NCI-H446 treated with DMSO at 0.1 percent for 48 hours (cell line): ENCODE measurements at regions not wholly inside any gene's neighbourhood (a gene's known extent, or its start where the extent isn't known, plus 50 kb on each side); places are given as distances from the start of the nearest gene placed in this dataset.

Source experiments
- DNase-seq: peaks from one replicate; lab custom pipeline; 2025; lab: John Stamatoyannopoulos, UW

- DNase-seq, result no peak
Measured at GRCh38 chr5:158644301-158644700, 455.4 kb downstream of the EBF1 start.

GRCh38 chr5:158643840-158644239, 455.9 kb downstream of the EBF1 start:
- DNase-seq, result no peak

- peak; percentile 48 for DNase-seq
Measured at GRCh38 chr5:158642879-158643278, 456.8 kb downstream of the EBF1 start.

- DNase-seq, result no peak
Measured at GRCh38 chr5:158641016-158641415, 458.7 kb downstream of the EBF1 start.

- no peak for DNase-seq
Measured at GRCh38 chr5:158640593-158640980, 459.1 kb downstream of the EBF1 start.

- DNase-seq, result peak; percentile 8
Measured at GRCh38 chr5:158639881-158640592, 459.7 kb downstream of the EBF1 start.

- no peak for DNase-seq
Measured at GRCh38 chr5:158638396-158638795, 461.3 kb downstream of the EBF1 start.

- no peak for DNase-seq
Measured at GRCh38 chr5:158637039-158637438, 462.7 kb downstream of the EBF1 start.

GRCh38 chr5:158635565-158635964, 464.2 kb downstream of the EBF1 start:
- no peak for DNase-seq

GRCh38 chr5:158634714-158635113, 465.0 kb downstream of the EBF1 start:
- no peak for DNase-seq

- no peak for DNase-seq
Measured at GRCh38 chr5:158629591-158630312, 470.0 kb downstream of the EBF1 start.

- no peak for DNase-seq
Measured at GRCh38 chr5:158626718-158627117, 473.0 kb downstream of the EBF1 start.

- DNase-seq, result no peak
Measured at GRCh38 chr5:158623971-158624370, 475.7 kb downstream of the EBF1 start.

- DNase-seq, result no peak
Measured at GRCh38 chr5:158621391-158621790, 478.3 kb downstream of the EBF1 start.

- DNase-seq, result peak; percentile 1
Measured at GRCh38 chr5:158619083-158619788, 480.5 kb downstream of the EBF1 start.

GRCh38 chr5:158618256-158618655, 481.5 kb downstream of the EBF1 start:
- no peak for DNase-seq

- no peak for DNase-seq
Measured at GRCh38 chr5:158616707-158617106, 483.0 kb downstream of the EBF1 start.

GRCh38 chr5:158614951-158615350, 484.8 kb downstream of the EBF1 start:
- no peak for DNase-seq

GRCh38 chr5:158611581-158611980, 488.1 kb downstream of the EBF1 start:
- no peak for DNase-seq

GRCh38 chr5:158610051-158610415, 489.7 kb downstream of the EBF1 start:
- no peak for DNase-seq

- no peak for DNase-seq
Measured at GRCh38 chr5:158609333-158610050, 490.2 kb downstream of the EBF1 start.

GRCh38 chr5:158607088-158607487, 492.6 kb downstream of the EBF1 start:
- DNase-seq, result no peak
